ENCODE measurements at regions not wholly inside any gene's neighbourhood (a gene's known extent, or its start where the extent isn't known, plus 50 kb on each side); places are given as distances from the start of the nearest gene placed in this dataset.

GRCh38 chr10:121371836-121372235 lies 226.4 kb downstream of the FGFR2 start:
- Histone ChIP-seq H3K4me2 (ENCODE audit: low read length) (no peak overlapping the region), H4K20me1 (ENCODE audit: insufficient read depth) (no peaks in the 10 kb centered on the region), H3K79me2 (ENCODE audit: insufficient read depth, low read length) (no peaks in the 10 kb centered on the region), H2AFZ (ENCODE audit: low read depth, low read length, poor library complexity, severe bottlenecking) (no peak overlapping the region), H3K27me3 (ENCODE audit: insufficient read depth, low read length) (peaks cover 3% of the 10 kb centered on the region), H3K9me3 (ENCODE audit: control insufficient read depth in 1 of 2, insufficient read depth in 1 of 2, low read depth in 1 of 2, low read length in 2 of 2) (no peaks in the 10 kb centered on the region), H3K9ac (ENCODE audit: low read length) (no peak overlapping the region), H3K36me3 (ENCODE audit: control insufficient read depth in 1 of 2, insufficient read depth in 2 of 2, low read length in 2 of 2) (no peaks in the 10 kb centered on the region), H3K9me2 (ENCODE audit: insufficient read depth) (no peaks in the 10 kb centered on the region), H3K4me1 (ENCODE audit: control insufficient read depth in 1 of 2, insufficient read depth in 2 of 2, low read length in 2 of 2) (no peaks in the 10 kb centered on the region), H3K27ac (ENCODE audit: low read depth, low read length) (no peak overlapping the region), H3K4me3 (replicated peaks in 1 of 2; ENCODE audit: low read depth in 1 of 2, low read length in 2 of 2) (no peak overlapping the region)
- BruUV-seq (replicated peaks), result no TSS peak
- POLR2A ChIA-PET, result no interaction called here
- CTCF ChIA-PET, result no interaction called here
- TF ChIP-seq SIN3A (IDR thresholded peaks at IDR 0.05; ENCODE audit: low read depth) (no peak), TCF7L2 (IDR thresholded peaks at IDR 0.05; ENCODE audit: borderline replicate concordance, extremely low read depth, insufficient read depth, insufficient read length) (no peak), EZH2phosphoT487 (IDR thresholded peaks at IDR 0.05; ENCODE audit: borderline replicate concordance) (no peak), POLR2A (IDR thresholded peaks at IDR 0.05; ENCODE audit: borderline replicate concordance, extremely low read depth, insufficient read depth, insufficient read length) (no peak), MAX (IDR thresholded peaks at IDR 0.05) (no peak), ZFX (IDR thresholded peaks at IDR 0.05) (no peak), YY1 (IDR thresholded peaks at IDR 0.05; ENCODE audit: extremely low read depth, insufficient replicate concordance, low read depth, low read length) (no peak), ZNF274 (IDR thresholded peaks at IDR 0.05; ENCODE audit: low read depth, low read length) (no peak), CEBPB (IDR thresholded peaks at IDR 0.05; ENCODE audit: low read depth) (no peak), EZH2 (IDR thresholded peaks at IDR 0.05) (no peak), POLR2AphosphoS5 (IDR thresholded peaks at IDR 0.05; ENCODE audit: low read depth, low read length) (no peak), JUND (IDR thresholded peaks at IDR 0.05) (no peak), EGR1 (IDR thresholded peaks at IDR 0.05; ENCODE audit: low read depth) (no peak), RAD21 (IDR thresholded peaks at IDR 0.05; ENCODE audit: low read depth) (no peak), ZBTB33 (IDR thresholded peaks at IDR 0.05; ENCODE audit: extremely low read depth, insufficient replicate concordance, low read length) (no peak), ATF3 (IDR thresholded peaks at IDR 0.05) (no peak), SP1 (IDR thresholded peaks at IDR 0.05; ENCODE audit: low read depth) (no peak), ELF1 (IDR thresholded peaks at IDR 0.05; ENCODE audit: borderline replicate concordance, low read depth) (no peak), REST (IDR thresholded peaks at IDR 0.05; ENCODE audit: low read depth) (no peak)
- no peak for ATAC-seq
- no peak for DNase-seq (ENCODE audit: low read depth, low spot score)
- intact Hi-C loops (cut with micrococcal nuclease), result no loop called here
- RAD21 ChIA-PET (ENCODE audit: low non-redundant PET in 1 of 2, low total read pairs in 2 of 2, uncharacterized antibody in 2 of 2, unreplicated experiment in 2 of 2), result no interaction called here
